ENCODE measurements at regions not wholly inside any gene's neighbourhood (a gene's known extent, or its start where the extent isn't known, plus 50 kb on each side); places are given as distances from the start of the nearest gene placed in this dataset.

DNA sequence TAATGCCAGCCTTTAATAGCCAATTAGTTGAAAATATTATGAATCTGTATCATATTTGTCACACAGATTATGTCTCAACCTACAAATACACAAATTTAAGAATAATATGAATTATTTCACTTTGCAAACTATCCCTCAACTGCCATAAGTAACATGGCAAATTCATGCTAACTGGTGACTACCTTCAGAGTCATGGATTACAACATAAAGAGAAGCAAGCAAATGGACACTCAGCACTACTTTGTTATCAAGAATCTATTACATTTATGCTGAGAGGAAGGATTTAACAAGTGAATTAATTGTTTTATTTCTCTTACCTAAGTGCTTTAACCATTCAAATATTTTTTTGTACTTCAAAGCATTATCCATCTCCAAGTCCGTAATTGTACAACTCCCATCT lies 103.1 kb upstream of the BCL6 start:
- TF ChIP-seq NFRKB (IDR thresholded peaks at IDR 0.05), result no peak
- TF ChIP-seq FOXM1 (IDR thresholded peaks at IDR 0.05; ENCODE audit: borderline replicate concordance), result no peak
- TF ChIP-seq FOXK2 (IDR thresholded peaks at IDR 0.05), result no peak
- no peak for TF ChIP-seq SP1 (IDR thresholded peaks at IDR 0.05)
- TF ChIP-seq FOXA1 (IDR thresholded peaks at IDR 0.05), result no peak
- TF ChIP-seq TARDBP (IDR thresholded peaks at IDR 0.05), result no peak
- TF ChIP-seq SUZ12 (IDR thresholded peaks at IDR 0.05), result no peak
- no peak for TF ChIP-seq ARNT (IDR thresholded peaks at IDR 0.05)
- no peak for TF ChIP-seq BHLHE40 (IDR thresholded peaks at IDR 0.05; ENCODE audit: borderline replicate concordance)
- no peak for TF ChIP-seq ZNF384 (IDR thresholded peaks at IDR 0.05)

Data from HEK293T (cell line).